RCC 7860 (cell line): ENCODE measurements at regions not wholly inside any gene's neighbourhood (a gene's known extent, or its start where the extent isn't known, plus 50 kb on each side); places are given as distances from the start of the nearest gene placed in this dataset.
A peak's percentile ranks its signal among the peaks of the same experiment; 100 is the strongest.
"Not testable (repeated sequence)": the region's sequence is repeated elsewhere in the genome, so short reads cannot be mapped to it uniquely, and the experiment has no call there.

Source experiments
- DNase-seq: peaks from one replicate; pipeline ENCODE4 v3.0.0-alpha.2; 2015; ENCODE audit warnings: low spot score
- FAIRE-seq: peaks from 2 replicates; lab custom pipeline; 2012; peaks lifted over from hg19 to GRCh38; lab: Jason Lieb, UNC

DNA sequence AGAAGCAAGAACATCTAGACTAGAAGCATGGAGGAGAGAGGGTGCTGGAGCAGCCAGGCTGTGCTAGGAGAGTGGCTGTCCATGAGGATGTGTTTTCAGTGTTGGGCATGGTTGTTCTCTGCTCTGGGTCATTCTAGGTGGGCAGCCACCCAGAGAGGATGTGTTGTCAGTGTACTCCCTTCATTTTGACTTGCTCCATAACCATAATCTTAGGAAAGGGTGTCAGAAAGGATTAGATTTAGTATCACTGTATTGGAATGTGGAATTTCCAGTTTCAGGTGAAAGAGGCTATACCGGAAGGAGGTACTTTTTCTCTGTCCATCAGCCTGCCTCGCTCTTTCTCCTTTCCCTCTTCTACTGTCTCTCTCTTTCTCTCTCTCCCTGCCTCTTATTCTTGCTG, 474.5 kb upstream of the PODXL start:
- FAIRE-seq = no peak
- no peak for DNase-seq

DNA sequence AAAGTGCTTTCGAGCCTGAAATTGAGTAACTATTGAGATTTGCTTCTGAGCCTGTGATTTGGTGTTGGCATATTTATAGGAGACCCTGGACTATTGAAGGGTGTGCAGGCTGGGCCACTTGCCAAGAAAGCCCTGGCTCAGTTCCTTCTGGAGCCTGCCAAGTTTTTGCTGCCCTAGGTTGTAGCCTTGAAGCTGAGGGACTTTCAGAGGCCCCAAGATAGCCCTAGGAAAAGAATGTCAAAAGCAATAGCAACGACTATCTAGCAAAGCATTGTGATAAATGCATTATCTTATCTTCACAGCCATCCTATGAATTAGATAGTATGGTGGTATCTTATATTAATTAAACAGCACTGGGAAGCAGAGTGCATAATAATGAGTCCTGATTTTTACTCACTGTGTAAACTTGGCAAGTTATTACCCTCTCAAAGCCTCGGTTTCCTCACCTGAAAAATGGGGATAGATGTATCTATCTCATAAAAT, 473.7 kb upstream of the PODXL start:
- DNase-seq = no peak
- no peak for FAIRE-seq

DNA sequence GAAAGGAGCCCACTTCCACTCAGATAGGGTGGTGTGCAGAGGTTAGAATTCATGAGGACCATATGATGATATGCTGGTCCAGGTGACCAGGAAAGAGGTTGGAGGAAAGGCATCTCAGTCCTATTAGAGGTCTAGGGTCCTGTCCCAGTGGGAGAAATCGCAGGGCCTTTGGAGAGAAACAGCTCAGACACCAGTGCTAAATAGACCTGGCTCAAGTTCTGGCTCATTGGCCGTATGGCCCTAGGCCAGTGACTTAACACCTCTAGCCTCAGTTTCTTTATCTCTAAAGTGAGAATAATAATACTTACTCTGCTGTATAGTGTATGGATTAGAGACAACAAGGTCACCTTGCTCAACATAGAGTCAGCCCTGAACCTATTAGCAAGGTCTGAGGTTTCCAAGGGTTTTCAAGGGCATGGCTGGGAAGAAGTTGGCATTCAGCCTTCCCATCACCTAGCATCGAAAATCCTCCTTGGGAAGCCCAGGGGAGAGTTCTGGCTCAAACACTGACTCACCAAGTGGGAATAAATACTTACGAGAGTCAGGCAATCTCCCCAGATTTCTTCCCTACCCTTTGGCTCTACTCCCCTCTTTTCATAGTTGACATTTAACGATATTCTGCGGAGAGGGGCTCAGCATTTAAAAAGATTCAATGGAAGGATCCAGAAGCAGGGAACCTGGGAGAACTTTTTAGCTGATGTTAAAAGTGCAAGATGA, 473.1 kb upstream of the PODXL start:
- DNase-seq (no peak), FAIRE-seq (no peak)

DNA sequence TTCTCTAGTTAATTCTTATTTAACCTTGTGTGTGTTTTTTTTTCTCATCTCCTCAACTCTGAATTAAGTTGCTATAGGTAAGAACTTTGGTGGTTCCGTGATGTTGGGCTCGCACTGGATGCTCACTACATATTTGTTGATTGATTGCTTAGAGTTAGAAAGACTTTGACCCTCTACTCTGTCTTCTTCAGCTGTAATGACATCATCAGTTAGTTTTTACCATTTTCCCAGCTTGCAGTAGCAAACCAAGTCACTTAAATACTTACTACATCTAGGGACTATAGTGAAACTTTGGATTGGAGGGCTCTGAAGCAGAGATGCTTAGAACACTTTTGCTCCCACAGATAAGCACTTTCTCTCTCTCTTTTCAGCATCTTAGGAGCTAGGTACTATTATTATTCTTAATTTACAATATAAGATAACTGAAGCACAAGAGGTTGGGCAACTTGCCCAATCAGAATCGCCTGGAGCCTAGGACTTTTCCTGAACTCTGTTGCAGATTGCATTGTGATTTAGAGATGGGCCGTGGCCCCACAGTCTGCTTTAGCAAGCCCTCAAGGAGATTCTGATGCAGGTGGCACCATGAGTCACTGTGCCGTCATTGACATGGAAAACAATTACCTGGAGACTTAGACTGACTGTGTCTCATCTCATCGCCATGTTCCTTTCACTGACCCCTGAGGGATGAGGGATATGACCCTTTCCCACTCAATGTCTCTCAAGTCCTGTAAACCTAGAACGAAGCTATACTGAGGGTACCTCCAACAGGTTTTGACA, 471.9 kb upstream of the PODXL start:
- DNase-seq = no peak
- FAIRE-seq = no peak

DNA sequence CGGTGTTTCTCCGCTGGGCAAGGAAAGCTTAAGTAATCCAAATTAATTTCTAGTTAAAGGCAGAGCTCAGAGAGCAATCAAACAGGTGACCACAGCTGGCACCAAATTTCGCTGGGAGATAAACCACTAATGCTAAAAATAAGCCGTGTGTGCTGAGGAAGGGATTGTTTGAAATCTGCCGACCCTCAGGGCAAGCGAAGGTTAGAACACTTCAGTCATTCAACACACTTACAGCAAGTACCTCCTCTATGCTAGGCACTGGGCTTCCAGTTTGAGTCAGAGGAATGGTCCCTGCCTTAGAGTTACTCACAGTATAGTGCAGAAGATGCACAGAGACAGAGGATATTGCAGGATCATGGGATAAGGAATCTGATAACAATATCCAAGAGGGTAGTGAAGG, 467.9 kb upstream of the PODXL start:
- no peak for DNase-seq
- no peak for FAIRE-seq

DNA sequence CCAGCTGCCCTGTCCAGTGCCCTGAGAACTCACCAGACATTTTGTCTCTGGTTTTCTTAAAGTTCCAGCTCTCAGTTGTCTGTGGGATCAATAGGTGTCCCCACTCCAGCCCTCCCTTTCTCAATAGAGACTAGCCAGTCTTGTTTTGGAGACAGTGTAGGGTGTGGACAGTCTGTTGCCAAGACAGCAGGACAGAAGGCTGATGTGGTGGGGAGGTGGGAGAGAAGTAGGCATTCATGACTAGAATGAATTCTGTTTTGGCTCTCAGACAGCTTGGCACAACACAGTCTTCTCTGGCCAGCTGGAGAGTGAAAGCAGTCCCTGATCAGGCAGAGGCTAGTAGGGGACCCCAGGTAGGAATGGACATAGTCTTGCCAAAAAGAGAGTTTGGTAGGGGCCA, 467.0 kb upstream of the PODXL start:
- no peak for FAIRE-seq
- no peak for DNase-seq

DNA sequence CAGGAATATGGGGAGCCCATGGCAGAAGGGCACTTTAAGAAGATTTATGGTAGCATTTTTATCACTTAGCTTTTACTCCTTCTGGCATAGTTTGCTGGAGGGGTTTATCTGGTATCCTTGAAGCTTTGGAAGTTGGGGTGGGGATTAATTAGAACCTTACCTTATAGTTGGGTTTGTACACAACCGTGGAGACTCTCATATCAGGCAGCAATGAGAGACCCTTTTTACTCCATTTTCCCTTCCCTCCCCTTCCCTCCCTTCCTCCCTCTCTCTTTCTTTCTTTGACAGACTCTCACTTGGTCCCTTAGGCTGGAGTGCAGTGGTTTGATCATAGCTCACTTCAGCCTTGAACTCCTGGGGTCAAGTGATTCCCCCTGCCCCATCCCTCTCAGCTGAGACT, 465.8 kb upstream of the PODXL start:
- no peak for FAIRE-seq
- no peak for DNase-seq

DNA sequence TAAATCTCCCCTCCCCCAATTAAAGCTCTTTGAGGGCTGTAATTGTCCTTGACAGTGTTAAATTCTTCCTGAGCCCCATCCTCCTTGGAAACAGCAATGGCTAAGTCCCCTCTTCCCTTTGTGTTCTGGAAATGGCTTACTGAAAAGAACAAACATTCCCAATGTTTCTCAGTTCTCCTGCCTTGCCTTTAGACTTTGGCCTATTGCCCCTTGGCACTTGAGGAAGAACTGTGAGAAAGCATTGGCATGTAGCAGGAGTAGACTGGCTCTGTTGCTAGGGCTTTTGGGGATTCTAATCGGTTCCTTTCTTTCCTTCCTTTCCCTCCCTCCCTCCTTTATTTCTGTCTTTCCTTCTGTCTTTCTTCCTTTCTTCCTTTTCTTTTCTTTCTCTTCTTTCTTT, 463.3 kb upstream of the PODXL start:
- DNase-seq (no peak), FAIRE-seq (no peak)

DNA sequence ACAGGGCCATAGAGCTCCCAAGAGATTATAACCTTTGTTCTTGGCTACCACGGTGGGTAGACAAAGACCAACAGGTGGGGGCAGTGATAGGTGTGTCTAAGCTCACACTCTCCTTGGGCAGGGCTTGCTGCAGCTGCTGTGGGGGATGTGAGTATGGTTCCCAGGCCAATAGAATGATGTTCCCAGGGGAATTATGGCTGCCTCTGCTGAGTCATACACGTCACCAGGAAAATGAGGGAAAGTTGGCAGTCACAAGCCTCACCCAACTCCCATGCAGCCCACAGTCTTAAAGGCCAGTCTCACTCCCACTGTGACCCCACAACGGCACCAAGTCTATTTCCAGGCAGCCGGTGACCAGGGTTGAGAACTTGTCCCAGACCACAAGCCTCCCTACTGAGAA, 453.4 kb upstream of the PODXL start:
- DNase-seq (peak; percentile 49), FAIRE-seq (no peak)

DNA sequence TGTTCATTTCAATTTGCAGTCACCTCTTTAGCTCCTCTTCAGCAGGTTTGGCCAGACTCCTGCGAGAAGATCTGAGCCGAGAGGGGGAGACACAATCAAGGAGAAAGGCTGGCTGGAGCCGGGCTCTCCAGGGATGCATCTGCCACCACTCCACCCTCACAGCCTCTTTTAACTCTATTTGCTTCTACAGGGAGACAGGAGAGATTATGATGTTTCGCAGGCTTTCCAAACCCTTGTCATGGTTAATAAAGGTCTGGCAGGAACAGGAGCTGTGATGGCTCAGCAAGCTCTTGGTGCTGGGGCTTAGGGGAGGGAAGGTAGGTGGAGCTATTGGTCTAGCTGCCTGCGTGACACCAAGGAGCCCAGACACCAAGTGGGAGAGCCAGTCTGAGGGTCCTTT, 448.1 kb upstream of the PODXL start:
- FAIRE-seq (no peak), DNase-seq (no peak)

DNA sequence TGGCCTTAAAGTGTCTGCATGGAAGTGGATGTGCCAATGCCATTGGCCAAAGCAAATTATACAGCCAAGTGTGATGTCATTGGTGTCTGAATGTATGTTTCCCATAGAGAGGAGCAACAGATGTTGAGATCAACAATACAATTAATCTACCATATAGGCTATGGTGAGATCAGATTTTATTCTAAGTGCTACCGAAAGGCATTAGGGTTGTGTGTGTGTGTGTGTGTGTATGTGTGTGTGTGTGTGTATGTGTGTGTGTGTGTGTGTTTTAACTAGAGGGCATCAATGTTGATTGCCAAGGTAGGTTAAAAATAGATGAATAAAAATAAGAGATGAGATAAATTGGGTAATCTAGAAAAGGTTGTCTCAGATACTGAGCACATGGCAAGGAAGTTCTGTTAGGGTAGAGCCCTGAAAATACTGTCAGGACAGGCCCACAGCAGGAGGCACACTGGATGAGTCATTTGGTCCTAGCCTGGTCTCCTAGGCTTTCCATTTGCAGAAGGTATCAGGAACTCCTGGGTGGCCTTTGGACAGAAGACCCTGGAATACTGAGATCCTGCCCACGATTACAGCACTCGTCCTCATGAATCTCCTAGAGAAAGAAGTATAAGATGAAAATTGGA, 446.0 kb upstream of the PODXL start:
- FAIRE-seq (no peak), DNase-seq (no peak)

DNA sequence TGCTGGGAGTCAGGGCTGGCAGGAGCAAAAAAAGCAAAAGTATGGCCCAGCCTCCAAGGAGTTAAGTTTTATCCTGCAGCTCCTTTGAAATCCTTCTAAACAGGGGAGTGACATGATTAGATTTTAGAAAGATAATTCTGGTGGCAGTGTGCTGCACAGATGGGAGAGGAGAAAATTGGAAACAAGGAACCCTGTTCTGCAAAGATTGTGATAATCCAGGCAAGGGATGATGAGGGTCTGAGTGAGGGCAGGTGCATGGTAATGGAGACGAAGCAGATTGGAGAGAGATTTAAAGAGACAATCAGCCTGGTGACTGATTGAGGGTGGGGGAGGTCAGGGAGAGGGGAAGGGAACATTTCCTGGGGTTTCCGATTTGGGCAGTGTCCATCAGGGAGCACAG, 444.7 kb upstream of the PODXL start:
- FAIRE-seq (no peak), DNase-seq (no peak)

DNA sequence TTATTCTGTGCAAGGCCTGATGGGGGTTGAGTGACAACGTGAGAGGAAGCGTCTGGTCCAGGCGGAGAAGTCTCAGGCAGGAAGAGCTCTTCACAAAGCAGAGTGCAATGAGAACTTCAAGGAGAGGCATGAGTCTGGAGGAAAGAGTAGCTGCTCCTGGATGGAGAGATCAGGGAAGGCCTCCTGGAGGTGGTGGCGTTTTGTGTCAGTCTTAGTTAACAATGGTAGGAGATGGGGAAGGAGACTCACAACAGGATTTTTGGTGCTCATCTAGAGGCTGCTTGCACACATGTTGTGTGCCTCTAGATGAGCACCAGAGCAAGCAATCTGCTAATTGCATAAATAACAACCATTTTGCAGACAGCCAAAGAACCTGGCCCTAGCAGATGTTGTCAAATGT, 442.8 kb upstream of the PODXL start:
- no peak for FAIRE-seq
- DNase-seq = no peak

DNA sequence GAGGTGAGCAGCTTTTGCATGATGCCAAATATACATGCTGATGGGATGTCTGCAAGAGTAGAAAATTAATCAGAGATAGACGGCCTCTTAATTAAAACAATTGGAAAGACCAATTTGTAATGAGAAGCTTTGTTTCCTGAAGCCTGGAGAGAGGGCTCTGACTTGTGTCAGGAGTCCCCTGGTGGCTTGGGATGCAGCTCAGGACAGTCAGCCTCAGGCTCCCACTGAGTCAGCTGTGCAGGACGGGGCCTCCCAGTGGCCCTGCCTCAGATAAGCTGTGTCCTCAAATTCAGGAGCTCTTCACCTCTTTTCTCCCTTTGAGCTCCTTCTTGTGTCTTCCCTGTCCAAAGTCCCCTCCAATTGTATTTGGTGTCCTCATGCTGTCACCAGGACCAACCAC, 438.9 kb upstream of the PODXL start:
- DNase-seq (no peak), FAIRE-seq (no peak)

DNA sequence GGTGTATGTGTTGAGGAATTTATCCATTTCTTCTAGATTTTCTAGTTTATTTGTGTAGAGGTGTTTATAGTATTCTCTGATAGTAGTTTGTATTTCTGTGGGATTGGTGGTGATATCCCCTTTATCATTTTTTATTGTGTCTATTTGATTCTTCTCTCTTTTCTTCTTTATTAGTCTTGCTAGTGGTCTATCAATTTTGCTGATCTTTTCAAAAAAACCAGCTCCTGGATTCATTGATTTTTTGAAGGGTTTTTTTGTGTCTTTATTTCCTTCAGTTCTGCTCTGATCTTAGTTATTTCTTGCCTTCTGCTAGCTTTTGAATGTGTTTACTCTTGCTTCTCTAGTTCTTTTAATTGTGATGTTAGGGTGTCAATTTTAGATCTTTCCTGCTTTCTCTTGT, 424.6 kb upstream of the PODXL start:
- not testable (repeated sequence) for FAIRE-seq, DNase-seq

DNA sequence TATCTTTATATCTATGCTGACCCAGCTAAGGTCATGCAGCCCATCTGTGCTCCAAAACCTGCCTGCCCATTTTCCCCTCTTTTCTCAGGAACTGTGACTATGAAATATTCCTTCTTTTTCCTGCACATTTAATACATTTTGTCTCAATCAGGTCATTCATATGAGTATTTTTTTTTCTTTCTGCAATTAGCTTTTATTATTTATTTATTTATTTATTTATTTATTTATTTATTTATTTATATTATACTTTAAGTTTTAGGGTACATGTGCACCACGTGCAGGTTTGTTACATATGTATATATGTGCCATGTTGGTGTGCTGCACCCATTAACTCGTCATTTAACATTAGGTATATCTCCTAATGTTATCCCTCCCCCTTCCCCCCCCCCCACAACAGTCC, 421.7 kb upstream of the PODXL start:
- FAIRE-seq, DNase-seq: not testable (repeated sequence)

DNA sequence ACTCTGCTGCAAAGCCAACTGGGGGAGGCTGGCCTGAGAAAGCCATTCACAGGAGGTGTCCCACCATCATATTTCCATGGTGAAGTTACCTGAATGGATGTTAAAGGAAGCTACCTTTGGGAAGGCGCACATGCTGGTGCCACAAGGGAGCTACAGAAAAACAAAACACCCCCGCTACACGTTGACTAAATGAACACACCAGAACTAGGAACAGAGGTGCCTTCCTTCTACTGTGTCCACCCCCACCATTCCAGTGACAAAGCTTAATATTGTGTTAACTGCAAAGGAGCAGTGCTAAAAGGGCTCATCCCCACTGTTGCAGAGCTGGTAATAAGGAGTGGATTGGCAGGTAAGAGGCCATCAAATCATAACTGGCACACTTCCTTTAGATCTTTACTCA, 420.0 kb upstream of the PODXL start:
- no peak for DNase-seq
- no peak for FAIRE-seq

DNA sequence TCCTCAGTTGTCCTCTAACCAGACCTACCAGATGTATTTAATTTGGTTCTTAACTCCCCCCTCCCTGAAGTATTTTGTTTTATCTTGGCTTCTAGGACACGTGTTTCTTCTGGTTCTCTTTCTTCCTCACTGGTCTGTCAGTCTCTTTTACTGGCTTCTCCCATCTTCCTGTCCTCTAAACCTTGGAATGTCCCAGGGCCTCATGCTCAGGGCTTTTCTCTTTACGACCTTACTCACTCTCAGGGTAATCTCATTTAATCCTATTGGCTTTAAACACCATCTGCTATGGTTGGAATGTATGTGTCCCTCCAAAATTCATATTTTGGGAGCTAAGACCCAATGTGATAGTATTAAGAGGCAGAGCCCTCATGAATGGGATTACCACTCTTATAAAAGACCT, 418.2 kb upstream of the PODXL start:
- FAIRE-seq = no peak
- DNase-seq = no peak

DNA sequence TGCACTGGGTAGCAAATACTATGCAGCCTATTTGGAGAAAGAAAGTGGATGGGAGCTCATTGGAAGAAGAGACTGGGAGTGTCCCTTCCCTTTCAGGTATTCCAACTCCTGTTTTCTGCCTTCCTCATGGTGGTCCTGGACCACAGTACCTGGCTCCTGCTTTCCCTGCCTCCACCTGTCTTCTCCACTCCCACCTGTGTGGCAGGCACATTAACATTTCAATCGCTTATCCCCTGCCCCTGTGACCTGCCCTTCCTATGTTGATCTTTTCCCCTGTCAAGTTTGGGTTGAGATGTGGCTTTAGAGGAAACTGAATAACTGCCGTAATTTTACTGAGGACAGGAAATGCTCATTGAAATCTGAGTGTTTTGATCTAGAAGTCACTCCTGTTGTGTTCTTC, 415.8 kb upstream of the PODXL start:
- no peak for FAIRE-seq
- DNase-seq = no peak

DNA sequence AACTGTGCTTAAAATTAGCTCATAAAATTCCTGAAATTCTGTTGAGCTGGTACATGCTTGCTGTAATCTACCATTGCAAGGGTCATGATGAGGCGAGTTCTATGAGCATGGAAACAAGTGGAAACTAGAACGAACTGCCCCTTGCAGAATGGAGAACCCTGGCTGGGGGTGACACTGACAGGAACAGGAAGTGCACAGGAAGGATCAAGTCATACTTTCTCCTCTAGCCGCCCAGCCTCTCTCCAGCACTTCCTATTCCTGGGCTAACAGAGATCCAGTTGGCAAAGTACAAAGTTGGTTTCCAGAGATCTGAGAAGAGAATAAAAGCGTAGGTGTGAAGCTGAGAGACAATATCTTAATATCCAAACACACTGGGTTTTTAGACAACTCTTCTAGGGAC, 414.2 kb upstream of the PODXL start:
- FAIRE-seq (no peak), DNase-seq (no peak)

DNA sequence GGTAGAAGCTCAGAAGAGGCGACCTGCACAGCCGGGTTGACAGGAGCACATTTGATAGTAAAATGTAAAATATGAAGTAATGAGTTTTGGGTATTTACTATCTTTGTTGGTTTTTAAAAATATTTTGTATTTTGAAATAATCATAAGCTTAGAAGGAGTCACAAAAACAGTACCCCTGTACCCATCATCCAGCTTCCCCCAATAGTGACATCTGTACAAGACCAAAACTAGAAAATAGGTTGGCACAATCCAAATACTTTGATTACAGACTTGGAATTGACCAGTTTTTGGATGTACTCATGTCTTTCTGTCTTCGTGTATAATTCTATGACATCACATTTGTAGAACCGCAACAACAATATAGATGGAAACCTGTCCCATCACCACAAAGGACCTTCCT, 413.1 kb upstream of the PODXL start:
- DNase-seq = no peak
- no peak for FAIRE-seq

DNA sequence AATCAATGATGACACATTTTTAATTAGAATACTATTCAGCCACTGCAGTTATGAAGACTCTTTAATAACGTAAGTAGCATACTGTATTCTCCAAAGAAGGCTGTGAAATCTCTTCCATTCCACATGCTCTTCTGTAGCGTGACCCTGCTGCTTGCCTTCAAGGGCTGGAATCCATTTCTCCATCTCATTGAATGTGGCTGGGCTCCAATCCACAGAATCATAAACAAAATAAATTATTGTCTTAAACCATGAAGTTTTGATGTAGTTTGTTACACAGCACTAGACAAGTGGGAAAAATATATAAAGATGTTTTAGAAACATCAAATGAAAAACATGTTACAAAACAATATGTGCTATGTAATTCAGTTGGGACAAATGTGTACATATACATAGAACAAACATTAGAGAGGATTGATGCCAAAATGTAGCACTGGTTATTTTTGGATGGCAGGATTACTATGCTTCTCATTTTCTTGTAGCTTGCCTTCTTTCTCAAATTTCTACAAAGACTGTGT, 410.8 kb upstream of the PODXL start:
- no peak for FAIRE-seq

More for the DNA sequence above, 410.8 kb upstream of the PODXL start:
- no peak for DNase-seq
